Limb (tissue), 2 donors: ENCODE measurements at regions not wholly inside any gene's neighbourhood (a gene's known extent, or its start where the extent isn't known, plus 50 kb on each side); places are given as distances from the start of the nearest gene placed in this dataset.
"Not testable (repeated sequence)": the region's sequence is repeated elsewhere in the genome, so short reads cannot be mapped to it uniquely, and the experiment has no call there.

ENCODE experiments used
- DNase-seq, 2 donors: peaks; one replicate each; pipeline ENCODE4 v3.0.0-alpha.2; 2016; ENCODE audit errors: extremely low spot score in 2 of 2

DNA sequence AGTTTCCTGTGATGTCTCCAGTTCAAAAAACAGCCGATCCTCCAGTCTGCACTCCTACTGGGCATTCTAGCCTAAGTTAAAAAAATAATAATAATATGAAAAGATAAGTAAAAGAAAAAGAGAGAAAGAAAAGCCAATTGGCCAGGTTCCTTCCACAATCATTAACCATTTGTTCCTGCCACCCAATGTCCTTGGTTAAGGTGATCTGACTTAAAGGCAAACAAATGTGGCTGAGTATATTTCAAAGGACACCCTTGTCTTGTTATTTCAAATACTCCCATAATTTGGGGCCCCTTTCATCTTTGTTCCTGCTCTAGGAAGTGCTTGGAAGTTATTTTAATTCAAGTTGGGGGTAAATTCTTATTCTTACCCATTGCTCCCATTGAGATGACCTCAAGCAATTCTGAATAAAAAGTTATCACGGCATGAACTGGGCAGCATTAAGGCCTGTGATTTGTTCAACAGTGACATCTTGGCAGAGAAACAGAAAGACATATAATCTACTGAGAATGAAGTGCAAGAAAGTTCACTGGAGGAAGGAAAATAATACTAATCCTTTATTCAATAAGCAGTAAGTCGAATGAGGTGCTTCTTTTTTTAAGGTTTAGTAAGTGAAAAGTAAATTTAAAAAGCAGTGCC, 1054.5 kb upstream of the FANCL start:
- no peak for DNase-seq

- no peak for DNase-seq
These were observed 1047.6 kb upstream of the FANCL start for GRCh38 chr2:59288771-59289170.

- no peak for DNase-seq
These were observed 1041.4 kb upstream of the FANCL start for GRCh38 chr2:59282374-59283057.

GRCh38 chr2:59277671-59278070, 1036.5 kb upstream of the FANCL start:
- no peak for DNase-seq

- DNase-seq, result no peak
These were observed 1035.8 kb upstream of the FANCL start for GRCh38 chr2:59276917-59277316.

- DNase-seq, result no peak
These were observed 1034.9 kb upstream of the FANCL start for GRCh38 chr2:59276033-59276432.

DNA sequence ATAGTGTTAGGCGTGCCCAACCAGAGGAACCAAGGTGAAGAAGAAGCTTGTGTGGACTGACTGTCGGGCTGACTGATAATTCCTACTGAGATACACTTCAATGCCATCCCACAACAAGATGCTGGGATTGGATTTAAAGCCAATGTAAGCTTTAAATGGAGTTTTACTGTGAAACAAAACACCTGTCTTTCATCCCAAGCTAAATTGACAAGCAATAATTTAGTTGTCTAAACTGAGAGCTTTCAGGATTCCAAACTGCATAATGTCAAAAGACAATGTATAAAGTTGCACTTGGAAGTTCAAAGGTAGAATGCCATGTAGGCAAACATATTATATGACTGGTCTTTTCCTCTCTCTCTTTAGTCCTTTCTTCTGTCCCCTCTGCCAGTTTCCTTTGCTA, 1025.3 kb upstream of the FANCL start:
- DNase-seq, result no peak

DNA sequence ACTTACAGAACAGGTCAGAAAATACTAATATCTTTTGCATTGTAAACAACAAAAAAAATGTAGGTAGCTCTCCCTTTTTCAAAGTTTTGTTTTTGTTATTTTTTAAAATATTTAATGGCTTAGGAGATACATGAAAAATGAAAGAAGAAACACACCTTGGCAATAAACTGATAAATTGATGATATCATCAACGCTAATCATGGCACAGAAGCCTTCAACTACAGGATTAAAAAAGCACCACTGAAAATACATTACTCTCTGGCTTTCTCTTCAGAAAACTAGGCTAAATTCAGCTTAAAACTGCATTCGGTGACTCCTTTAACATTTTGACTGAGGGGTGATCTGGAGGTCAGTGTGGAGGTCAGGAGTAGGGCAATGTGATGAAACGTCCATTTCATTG, 1018.8 kb upstream of the FANCL start:
- no peak for DNase-seq

- no peak for DNase-seq
These were observed 1015.2 kb upstream of the FANCL start for GRCh38 chr2:59256290-59256689.

DNA sequence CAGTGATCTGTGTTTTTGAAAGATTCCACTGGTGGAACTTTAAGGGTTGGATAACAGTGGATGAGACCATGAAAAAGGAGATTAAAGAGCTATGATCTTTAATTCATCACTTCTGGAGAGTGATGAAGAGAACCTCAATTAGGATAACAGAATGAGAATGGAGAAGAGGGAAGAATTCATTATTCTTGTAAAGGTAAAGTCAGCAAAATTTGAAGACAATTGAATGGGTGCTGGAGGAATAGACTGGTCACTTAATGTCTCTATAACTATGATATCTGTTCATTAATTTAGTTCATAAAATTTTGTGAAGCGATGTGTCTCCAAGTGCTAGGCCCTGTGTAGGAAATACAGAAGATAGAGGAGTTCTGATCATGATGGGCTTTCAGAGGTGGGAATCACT, 1013.2 kb upstream of the FANCL start:
- DNase-seq, result no peak

DNA sequence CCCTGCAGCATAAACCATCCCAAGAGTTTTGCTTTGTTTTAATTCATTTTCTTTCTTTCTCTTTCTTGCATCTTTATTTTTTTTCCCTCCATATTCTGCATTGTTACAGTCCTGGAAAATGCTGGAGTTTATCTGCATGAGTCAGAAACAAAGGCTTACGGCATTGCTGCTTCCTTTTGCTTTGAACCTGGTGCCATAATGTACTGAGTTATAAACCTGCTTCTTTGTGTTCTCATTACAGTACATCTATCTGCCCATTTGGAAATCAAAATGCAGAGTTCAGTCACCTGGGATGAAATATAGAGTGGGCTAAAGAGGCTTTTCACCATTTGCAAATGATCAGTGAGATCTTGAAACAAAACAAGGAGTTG, 1009.2 kb upstream of the FANCL start:
- no peak for DNase-seq

- peak in 1 of 2 donors; percentile 29 for DNase-seq
These were observed 1008.5 kb upstream of the FANCL start for GRCh38 chr2:59249441-59250306.

DNA sequence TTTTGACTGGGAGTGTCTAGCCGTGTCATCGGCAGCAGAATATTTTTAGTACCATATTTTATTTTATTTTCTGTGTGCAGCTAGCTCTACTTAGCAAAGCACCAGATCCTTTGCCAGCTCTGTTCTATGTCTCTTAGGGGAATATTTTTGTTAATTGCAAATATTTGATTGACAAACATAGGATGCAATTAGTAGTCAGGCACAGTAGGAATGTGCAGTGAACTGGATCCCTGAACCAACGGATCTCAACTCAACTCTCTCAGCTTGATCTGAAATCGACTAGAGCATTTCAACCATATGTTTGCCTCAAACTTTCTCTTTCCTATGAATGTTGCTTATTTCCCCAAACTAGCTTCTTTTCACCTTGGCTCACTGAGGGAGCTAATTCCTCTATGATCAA, 998.0 kb upstream of the FANCL start:
- DNase-seq, result no peak

DNA sequence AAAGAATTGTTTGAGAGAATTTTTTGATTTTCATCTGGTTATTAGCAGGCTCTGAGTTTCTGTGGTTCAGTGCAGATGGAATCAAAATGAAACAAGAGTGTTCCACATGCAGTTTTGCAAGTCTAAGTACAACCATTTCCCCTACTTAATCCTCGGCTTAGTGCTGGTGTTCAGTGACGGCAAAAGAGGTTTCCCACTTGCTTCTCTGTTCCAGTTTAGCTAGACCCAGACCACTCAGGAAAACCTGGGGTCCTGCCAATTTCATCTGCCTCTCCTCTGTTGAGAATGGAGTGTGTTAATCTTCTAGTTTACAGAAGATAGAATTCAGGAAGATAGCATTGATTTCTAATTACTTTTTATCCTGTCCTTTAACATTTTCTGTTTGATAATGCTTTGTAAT, 996.2 kb upstream of the FANCL start:
- no peak for DNase-seq

GRCh38 chr2:59236723-59237122, 995.6 kb upstream of the FANCL start:
- no peak for DNase-seq

- DNase-seq, result no peak
These were observed 992.8 kb upstream of the FANCL start for GRCh38 chr2:59233920-59234319.

DNA sequence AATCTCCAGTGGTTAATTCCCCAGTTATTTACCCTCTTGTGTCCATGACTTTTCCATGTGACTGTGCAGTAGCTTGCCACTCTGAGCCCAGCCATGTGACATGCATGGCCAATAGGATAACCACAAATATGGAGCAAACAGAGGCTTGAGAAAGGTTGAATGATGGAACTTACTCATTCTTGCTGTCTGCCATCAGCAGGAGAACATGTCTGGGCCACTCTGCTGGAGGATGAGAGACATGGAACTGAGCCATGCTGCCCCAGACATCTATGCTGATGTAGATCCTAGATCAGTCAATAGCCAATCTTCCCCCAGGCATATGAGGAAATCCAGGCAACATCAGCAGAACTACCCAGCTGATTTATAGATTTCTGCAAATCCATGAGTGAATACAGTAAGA, 992.3 kb upstream of the FANCL start:
- DNase-seq, result no peak

DNA sequence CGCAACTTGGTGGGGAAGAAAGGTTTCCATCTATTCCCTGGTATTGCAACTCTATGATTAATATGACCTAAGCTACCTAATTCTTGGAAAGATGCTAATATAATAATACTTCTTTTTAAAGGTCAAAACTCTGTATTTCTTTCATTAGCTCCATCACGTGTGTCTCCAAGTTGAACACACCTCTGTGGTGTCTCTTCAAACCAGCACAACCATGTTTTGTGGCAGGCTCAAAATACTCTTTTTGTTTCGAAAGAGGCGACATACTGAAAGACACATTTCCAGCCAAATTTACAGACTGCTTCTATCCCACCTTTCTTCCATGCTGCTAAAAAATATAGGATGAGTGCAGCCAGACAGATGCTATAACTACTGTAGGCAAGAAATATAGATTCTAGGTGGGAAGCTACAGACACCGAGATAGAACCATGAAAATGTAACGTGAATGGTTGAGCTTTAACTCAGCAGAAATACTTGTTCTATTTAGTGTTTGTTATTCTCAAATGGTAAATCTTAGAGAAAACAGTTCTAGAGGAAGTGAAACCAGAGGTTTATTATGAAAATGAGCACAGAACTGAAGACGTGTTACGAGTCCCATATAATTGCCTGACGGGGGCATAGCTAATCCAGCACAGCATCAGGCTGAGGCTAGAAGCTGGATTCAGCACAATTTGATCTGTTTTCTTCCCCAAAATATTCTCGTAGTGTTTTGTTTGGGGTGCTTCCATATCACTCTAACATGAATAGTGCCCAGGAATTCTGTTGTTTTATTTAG, 991.5 kb upstream of the FANCL start:
- DNase-seq, result no peak

DNA sequence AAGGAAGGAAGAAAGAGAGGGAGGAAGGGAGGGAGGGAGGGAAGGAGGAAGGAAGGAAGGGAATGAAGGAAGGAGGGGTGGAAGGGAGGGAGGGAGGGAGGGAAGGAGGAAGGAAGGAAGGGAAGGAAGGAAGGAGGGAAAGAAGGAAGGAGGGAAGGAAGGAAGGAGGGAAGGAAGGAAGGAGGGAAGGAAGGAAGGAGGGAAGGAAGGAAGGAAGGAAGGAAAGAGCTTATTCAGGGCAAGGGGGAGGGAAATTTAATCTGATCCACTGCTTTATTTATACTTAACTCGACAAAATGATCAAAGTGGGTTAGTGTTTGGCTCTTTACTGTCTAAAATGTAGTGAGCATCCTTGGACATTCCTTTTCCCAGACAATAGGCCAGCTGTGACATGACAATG, 985.2 kb upstream of the FANCL start:
- DNase-seq, result not testable (repeated sequence)

DNA sequence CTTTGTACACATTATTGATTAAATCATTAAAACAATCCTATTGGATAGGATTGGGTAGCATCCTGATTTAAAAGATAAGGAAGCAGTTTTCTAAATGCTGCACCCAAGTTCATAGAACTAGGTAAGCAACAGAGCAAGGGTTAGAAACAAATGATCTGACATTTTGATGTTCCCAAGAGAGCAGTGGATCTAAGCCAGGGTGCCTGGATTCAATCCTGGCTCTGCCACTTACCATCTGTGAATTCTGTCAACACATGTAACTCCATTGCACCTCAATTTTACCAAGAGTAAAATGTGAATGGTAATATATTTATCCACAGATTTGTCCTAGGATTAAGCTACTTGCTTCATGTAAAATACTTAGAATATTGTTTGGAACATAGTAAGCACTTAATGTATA, 982.6 kb upstream of the FANCL start:
- DNase-seq, result no peak

GRCh38 chr2:59217360-59217759, 976.2 kb upstream of the FANCL start:
- DNase-seq, result no peak

GRCh38 chr2:59206361-59206760, 965.2 kb upstream of the FANCL start:
- no peak for DNase-seq
